HepG2 (cell line): ENCODE measurements at regions not wholly inside any gene's neighbourhood (a gene's known extent, or its start where the extent isn't known, plus 50 kb on each side); places are given as distances from the start of the nearest gene placed in this dataset.

ENCODE experiments used
- ARID5B ChIP-seq: IDR thresholded peaks from 2 replicates; pipeline ENCODE4 v1.4.0; 2020; ENCODE audit warnings: mild to moderate bottlenecking, missing genetic modification reagents
- ATF1 ChIP-seq: IDR thresholded peaks from 2 replicates; pipeline ENCODE4 v1.6.1; 2016; ENCODE audit warnings: mild to moderate bottlenecking, control low read depth
- ETV5 ChIP-seq: IDR thresholded peaks from 2 replicates; pipeline ENCODE4 v1.6.1; 2018; ENCODE audit warnings: missing biosample characterization, missing genetic modification reagents, inconsistent platforms, borderline replicate concordance
- HNF4G ChIP-seq, 2 experiments: sonication (generic) in 1 of 2; formaldehyde crosslinking in 1 of 2; IDR thresholded peaks; 2 replicates each; pipeline versions ENCODE4 v1.4.0 to v1.6.1; 2011 to 2020; ENCODE audit warnings: borderline replicate concordance in 2 of 2, low read depth in 2 of 2, mild to moderate bottlenecking in 2 of 2, low read length in 1 of 2, missing genetic modification reagents in 1 of 2, moderate library complexity in 1 of 2
- KDM5B ChIP-seq: sonication (generic); formaldehyde crosslinking; IDR thresholded peaks from 2 replicates; pipeline ENCODE4 v1.4.0; 2020; ENCODE audit warnings: missing genetic modification reagents, mild to moderate bottlenecking, borderline replicate concordance
- MED8 ChIP-seq: sonication (generic); formaldehyde crosslinking; IDR thresholded peaks from 2 replicates; pipeline ENCODE4 v1.8.1; 2023; ENCODE audit warnings: mild to moderate bottlenecking, missing genetic modification reagents; ENCODE audit not compliant: insufficient replicate concordance
- MZF1 ChIP-seq: sonication (generic); formaldehyde crosslinking; IDR thresholded peaks from 2 replicates; pipeline ENCODE4 v1.8.1; 2023; ENCODE audit warnings: mild to moderate bottlenecking, missing genetic modification reagents, borderline replicate concordance
- NCOR1 ChIP-seq: fragments of 200-600 bp; sonication (generic); IDR thresholded peaks from 2 replicates; pipeline ENCODE4 v1.7.0; 2017; ENCODE audit warnings: antibody characterized with exemption, low read length, borderline replicate concordance
- NR2F2 ChIP-seq: IDR thresholded peaks from 2 replicates; pipeline ENCODE4 v1.6.1; 2012; ENCODE audit warnings: low read depth, inconsistent platforms, borderline replicate concordance
- PATZ1 ChIP-seq: sonication (generic); formaldehyde crosslinking; IDR thresholded peaks from 2 replicates; pipeline ENCODE4 v1.4.0; 2020; ENCODE audit warnings: missing genetic modification reagents
- PAX8 ChIP-seq: sonication (generic); formaldehyde crosslinking; IDR thresholded peaks from 2 replicates; pipeline ENCODE4 v1.8.0; 2022; ENCODE audit warnings: mild to moderate bottlenecking, missing genetic modification reagents, borderline replicate concordance
- PITX1 ChIP-seq: sonication (generic); formaldehyde crosslinking; IDR thresholded peaks from 2 replicates; pipeline ENCODE4 v1.5.1; 2020; ENCODE audit warnings: mild to moderate bottlenecking, missing genetic modification reagents
- TIGD3 ChIP-seq: sonication (generic); formaldehyde crosslinking; IDR thresholded peaks from 2 replicates; pipeline ENCODE4 v1.5.1; 2020; ENCODE audit warnings: mild to moderate bottlenecking, missing genetic modification reagents, borderline replicate concordance
- TRAFD1 ChIP-seq: sonication (generic); formaldehyde crosslinking; IDR thresholded peaks from 2 replicates; pipeline ENCODE4 v1.5.1; 2020; ENCODE audit warnings: missing genetic modification reagents, mild to moderate bottlenecking, borderline replicate concordance
- ZBTB44 ChIP-seq: sonication (generic); formaldehyde crosslinking; IDR thresholded peaks from 2 replicates; pipeline ENCODE4 v1.4.0; 2020; ENCODE audit warnings: missing genetic modification reagents
- ZNF709 ChIP-seq: sonication (generic); formaldehyde crosslinking; IDR thresholded peaks from 2 replicates; pipeline ENCODE4 v1.5.0; 2020; ENCODE audit warnings: mild to moderate bottlenecking, missing genetic modification reagents
- ZSCAN21 ChIP-seq: sonication (generic); formaldehyde crosslinking; IDR thresholded peaks from 2 replicates; pipeline ENCODE4 v1.8.0; 2022; ENCODE audit warnings: mild to moderate bottlenecking, missing genetic modification reagents, moderate library complexity, borderline replicate concordance

- TF ChIP-seq MED8 (CRISPR knock-in tag) (no peak), KDM5B (CRISPR knock-in tag) (peak; percentile 56; the same call in 1 of the 2 replicates), ZNF709 (CRISPR knock-in tag) (0 out of 2 replicates have a peak, but pooled peaks have one; percentile 71), PAX8 (no peak), TRAFD1 (0 out of 2 replicates have a peak, but pooled peaks have one; percentile 80), NR2F2 (no peak), MZF1 (CRISPR knock-in tag) (peak; percentile 37; the same call in 1 of the 2 replicates), TIGD3 (CRISPR knock-in tag) (peak; percentile 83; the same call in 1 of the 2 replicates), ATF1 (CRISPR knock-in tag) (no peak), PATZ1 (CRISPR knock-in tag) (peak; percentile 77), ZBTB44 (CRISPR knock-in tag) (no peak), ZSCAN21 (CRISPR knock-in tag) (peak; percentile 39; the same call in 1 of the 2 replicates), ETV5 (CRISPR knock-in tag) (peak; percentile 42), HNF4G (IDR thresholded peaks at IDR 0.05; ENCODE audit: borderline replicate concordance, low read depth, low read length) (0 out of 2 replicates have a peak, but pooled peaks have one; percentile 2), HNF4G (CRISPR knock-in tag; IDR thresholded peaks at IDR 0.05; ENCODE audit: borderline replicate concordance, low read depth) (peak; percentile 38; the same call in 1 of the 2 replicates), ARID5B (CRISPR knock-in tag) (peak; percentile 72; the same call in 1 of the 2 replicates), NCOR1 (no peak), PITX1 (CRISPR knock-in tag) (peak; percentile 65; the same call in 1 of the 2 replicates)
These were observed 75.8 kb upstream of the METTL9 start (continued) for GRCh38 chr16:21523411-21524067.
